Ascending aorta (tissue), 2 donors: ENCODE measurements at regions not wholly inside any gene's neighbourhood (a gene's known extent, or its start where the extent isn't known, plus 50 kb on each side); places are given as distances from the start of the nearest gene placed in this dataset.

ENCODE experiments used
- DNase-seq, 2 donors: peaks; one replicate each; pipeline ENCODE4 v3.0.0-alpha.2; 2019; ENCODE audit warnings: low spot score in 2 of 2
- H3K27ac ChIP-seq, 2 donors: fragments of 200-600 bp; sonication (generic); one replicate each; pipeline ENCODE4 v1.5.1; 2016 to 2017; ENCODE audit warnings: mild to moderate bottlenecking in 1 of 2
- H3K27me3 ChIP-seq: fragments of 200-600 bp; sonication (generic); one replicate; pipeline ENCODE4 v1.5.1; 2017
- H3K36me3 ChIP-seq, 2 donors: fragments of 200-600 bp; sonication (generic); one replicate each; pipeline ENCODE4 v1.5.1; 2016
- H3K4me1 ChIP-seq, 2 donors: fragments of 200-600 bp; sonication (generic); one replicate each; pipeline ENCODE4 v1.5.1; 2016 to 2017; ENCODE audit warnings: mild to moderate bottlenecking in 1 of 2
- H3K4me3 ChIP-seq, 2 donors: fragments of 200-600 bp; sonication (generic); one replicate each; pipeline ENCODE4 v1.5.1; 2016 to 2017; ENCODE audit warnings: mild to moderate bottlenecking in 1 of 2
- H3K9me3 ChIP-seq, 2 donors: fragments of 200-600 bp; sonication (generic); one replicate each; pipeline ENCODE4 v1.5.1; 2016
- CTCF ChIP-seq, 3 experiments: fragments of 200-600 bp in 2 of 3; fragments of 450-650 bp in 1 of 3; sonication (generic) in 2 of 3; IDR thresholded peaks; one replicate each; pipeline ENCODE4 v1.5.1; 2016 to 2019; ENCODE audit warnings: antibody characterized with exemption in 3 of 3, mild to moderate bottlenecking in 1 of 3, moderate library complexity in 1 of 3
- intact Hi-C: fragments of 100-400 bp; cut with DNase I; formaldehyde crosslinking; loops from one replicate; pipeline ENCODE4 v1.15.1; 2023

- intact Hi-C loops: no loop called here
- Histone ChIP-seq H3K4me3 (no peak overlapping the region), H3K36me3 (no peaks in the 10 kb centered on the region), H3K27ac (no peak overlapping the region), H3K27me3 (no peaks in the 10 kb centered on the region), H3K9me3 (no peaks in the 10 kb centered on the region), H3K4me1 (no peaks in the 10 kb centered on the region)
- no peak for DNase-seq
- TF ChIP-seq CTCF (IDR thresholded peaks at IDR 0.05): no peak
Observed at GRCh38 chr18:6601241-6601640, 128.3 kb upstream of the ARHGAP28 start.

- Histone ChIP-seq H3K36me3 (no peaks in the 10 kb centered on the region), H3K9me3 (no peaks in the 10 kb centered on the region), H3K27me3 (no peaks in the 10 kb centered on the region), H3K27ac (no peak overlapping the region), H3K4me1 (no peaks in the 10 kb centered on the region), H3K4me3 (no peak overlapping the region)
- intact Hi-C loops: no loop called here
- DNase-seq: no peak
- TF ChIP-seq CTCF (IDR thresholded peaks at IDR 0.05): no peak
Observed at GRCh38 chr18:6602365-6602764, 127.2 kb upstream of the ARHGAP28 start.

GRCh38 chr18:6604573-6604941 is 125.0 kb upstream of the ARHGAP28 start:
- Histone ChIP-seq H3K36me3 (no peaks in the 10 kb centered on the region), H3K27me3 (no peaks in the 10 kb centered on the region), H3K4me1 (no peaks in the 10 kb centered on the region), H3K27ac (no peak overlapping the region), H3K4me3 (no peak overlapping the region), H3K9me3 (no peaks in the 10 kb centered on the region)
- no peak for TF ChIP-seq CTCF (IDR thresholded peaks at IDR 0.05)
- DNase-seq: no peak
- intact Hi-C loops: no loop called here

GRCh38 chr18:6605115-6605869 is 124.2 kb upstream of the ARHGAP28 start:
- intact Hi-C loops: no loop called here
- Histone ChIP-seq H3K36me3 (no peaks in the 10 kb centered on the region), H3K4me1 (no peaks in the 10 kb centered on the region), H3K4me3 (no peak overlapping the region), H3K27ac (no peak overlapping the region), H3K27me3 (no peaks in the 10 kb centered on the region), H3K9me3 (no peaks in the 10 kb centered on the region)
- TF ChIP-seq CTCF (IDR thresholded peaks at IDR 0.05): no peak
- DNase-seq: no peak

- no peak overlapping the region for H3K4me3 ChIP-seq
- no peaks in the 10 kb centered on the region for H3K9me3 ChIP-seq
- H3K27me3 ChIP-seq: no peaks in the 10 kb centered on the region
- H3K36me3 ChIP-seq: no peaks in the 10 kb centered on the region
- H3K27ac ChIP-seq: no peak overlapping the region
- no peaks in the 10 kb centered on the region for H3K4me1 ChIP-seq
- no peak for DNase-seq
- TF ChIP-seq CTCF (IDR thresholded peaks at IDR 0.05): no peak
- intact Hi-C loops: no loop called here
Observed at GRCh38 chr18:6606411-6607085, 123.0 kb upstream of the ARHGAP28 start.
